A549 (cell line): ENCODE measurements at regions not wholly inside any gene's neighbourhood (a gene's known extent, or its start where the extent isn't known, plus 50 kb on each side); places are given as distances from the start of the nearest gene placed in this dataset.
A peak's percentile ranks its signal among the peaks of the same experiment; 100 is the strongest.

ENCODE experiments used
- ATAC-seq, 2 experiments: fragments of 200-7000 bp in 1 of 2; fragments of >200 bp in 1 of 2; cut with Nextera tagmentation in 1 of 2; cut with Tn5 transposase in 1 of 2; 3 replicates each; pipeline versions ENCODE4 v1.8.0 to v1.9.1; 2018 to 2020; ENCODE audit warnings: mild to moderate bottlenecking in 1 of 2, moderate library complexity in 1 of 2
- CTCF ChIA-PET: fragments of 300-600 bp; sonication (Branson Sonifier 250); formaldehyde crosslinking; extraction: SDS; loops from one replicate; lab custom pipeline; 2021; ENCODE audit warnings: antibody characterized with exemption, inconsistent platforms; lab: Yijun Ruan, JAX
- POLR2A ChIA-PET: fragments of 350-600 bp; formaldehyde crosslinking; extraction: SDS; loops from one replicate; lab custom pipeline; 2021; ENCODE audit warnings: antibody characterized with exemption, inconsistent platforms; lab: Yijun Ruan, JAX
- DNase-seq, 2 experiments: peaks; one replicate each; pipeline versions ENCODE4 v3.0.0 to v3.0.0-alpha.2; 2011 to 2016; ENCODE audit warnings: low read depth in 1 of 2, low spot score in 1 of 2
- FAIRE-seq: peaks from 2 replicates; lab custom pipeline; 2011; peaks lifted over from hg19 to GRCh38; lab: Jason Lieb, UNC
- H3K27ac ChIP-seq, 2 experiments: fragments of >200 bp; sonication (Bioruptor Twin); formaldehyde crosslinking; 3 replicates each; pipeline ENCODE4 v1.5.1; 2016 to 2017
- H3K4me1 ChIP-seq: fragments of >200 bp; sonication (Bioruptor Twin); formaldehyde crosslinking; 3 replicates; pipeline ENCODE4 v1.6.1; 2016
- H3K4me2 ChIP-seq: fragments of >200 bp; sonication (Bioruptor Twin); formaldehyde crosslinking; 3 replicates; pipeline ENCODE4 v1.6.1; 2016
- H3K4me3 ChIP-seq: fragments of >200 bp; sonication (Bioruptor Twin); formaldehyde crosslinking; 3 replicates; pipeline ENCODE4 v1.5.1; 2016
- H3K9me3 ChIP-seq: fragments of >200 bp; sonication (Bioruptor Twin); formaldehyde crosslinking; 3 replicates; pipeline ENCODE4 v1.6.1; 2016
- ATOH8 ChIP-seq: fragments of 250-450 bp; sonication (Bioruptor Pico); IDR thresholded peaks from 2 replicates; pipeline ENCODE4 v1.5.0; 2020; ENCODE audit warnings: low read depth, mild to moderate bottlenecking, moderate library complexity
- CEBPB ChIP-seq, 2 experiments: fragments of >200 bp in 1 of 2; sonication (Bioruptor Twin) in 1 of 2; formaldehyde crosslinking in 1 of 2; IDR thresholded peaks; 2 replicates each; pipeline ENCODE4 v1.6.1; 2012 to 2016
- EHF ChIP-seq: fragments of 250-450 bp; sonication (Bioruptor Pico); IDR thresholded peaks from 2 replicates; pipeline ENCODE4 v1.5.0; 2020; ENCODE audit warnings: mild to moderate bottlenecking
- EP300 ChIP-seq, 2 experiments: fragments of >200 bp; sonication (Bioruptor Twin); formaldehyde crosslinking; IDR thresholded peaks; 2 replicates in 1 of 2; 3 replicates in 1 of 2; pipeline ENCODE4 v1.6.1; 2016 to 2017
- FOSB ChIP-seq: fragments of 250-450 bp; sonication (Bioruptor Pico); IDR thresholded peaks from 2 replicates; pipeline ENCODE4 v1.5.0; 2020; ENCODE audit warnings: mild to moderate bottlenecking, moderate library complexity
- FOSL2 ChIP-seq, 2 experiments: fragments of 450-650 bp in 1 of 2; fragments of >200 bp in 1 of 2; sonication (Bioruptor Twin) in 1 of 2; formaldehyde crosslinking; IDR thresholded peaks; 2 replicates each; pipeline versions ENCODE4 v1.5.0 to v1.6.1; 2016 to 2020; ENCODE audit warnings: mild to moderate bottlenecking in 1 of 2, moderate library complexity in 1 of 2
- GATA3 ChIP-seq: IDR thresholded peaks from 2 replicates; pipeline ENCODE4 v1.6.1; 2012; ENCODE audit warnings: borderline replicate concordance
- HOXA7 ChIP-seq: fragments of 250-450 bp; sonication (Bioruptor Pico); IDR thresholded peaks from 2 replicates; pipeline ENCODE4 v1.5.0; 2020; ENCODE audit warnings: mild to moderate bottlenecking, moderate library complexity
- HOXB13 ChIP-seq: fragments of 250-450 bp; sonication (Bioruptor Pico); IDR thresholded peaks from 2 replicates; pipeline ENCODE4 v1.5.0; 2020; ENCODE audit warnings: low read depth, mild to moderate bottlenecking, moderate library complexity
- HOXB5 ChIP-seq: fragments of 250-450 bp; sonication (Bioruptor Pico); IDR thresholded peaks from 2 replicates; pipeline ENCODE4 v1.5.0; 2020; ENCODE audit warnings: mild to moderate bottlenecking, moderate library complexity
- JUNB ChIP-seq: fragments of >200 bp; sonication (Bioruptor Twin); formaldehyde crosslinking; IDR thresholded peaks from 2 replicates; pipeline ENCODE4 v1.6.1; 2016
- MAFK ChIP-seq: fragments of 450-650 bp; IDR thresholded peaks from 2 replicates; pipeline ENCODE4 v1.6.1; 2014; ENCODE audit not compliant: partially characterized antibody
- MAZ ChIP-seq: fragments of 150-350 bp; IDR thresholded peaks from 2 replicates; pipeline ENCODE4 v1.6.1; 2014; ENCODE audit warnings: antibody characterized with exemption, low read depth, low read length, borderline replicate concordance
- NPAS2 ChIP-seq: fragments of 250-450 bp; sonication (Bioruptor Pico); IDR thresholded peaks from 2 replicates; pipeline ENCODE4 v1.8.0; 2022; ENCODE audit warnings: mild to moderate bottlenecking, moderate library complexity, borderline replicate concordance
- RAD21 ChIP-seq, 2 experiments: fragments of >200 bp in 1 of 2; sonication (Bioruptor Twin) in 1 of 2; formaldehyde crosslinking in 1 of 2; IDR thresholded peaks in 1 of 2; conservative IDR thresholded peaks in 1 of 2; 2 replicates in 1 of 2; 3 replicates in 1 of 2; pipeline ENCODE4 v1.6.1; 2012 to 2018; ENCODE audit warnings: inconsistent platforms in 1 of 2
- RARB ChIP-seq: fragments of 250-450 bp; sonication (Bioruptor Pico); IDR thresholded peaks from 2 replicates; pipeline ENCODE4 v1.8.0; 2021; ENCODE audit warnings: mild to moderate bottlenecking, moderate library complexity
- TFCP2L1 ChIP-seq: fragments of 250-450 bp; sonication (Bioruptor Pico); IDR thresholded peaks from 2 replicates; pipeline ENCODE4 v1.5.0; 2021; ENCODE audit warnings: mild to moderate bottlenecking
- WGBS: methylation state at CpG from one replicate; pipeline ENCODE4 v1.1.6; 2017; ENCODE audit errors: missing lambda C conversion rate; 5-methylcytosine and 5-hydroxymethylcytosine counted together
- TF ChIP-seq, protein P1 (sequence below): IDR thresholded peaks from 2 replicates; pipeline ENCODE4 v1.6.1; 2012
- TF ChIP-seq, protein P2 (sequence below): fragments of >200 bp; sonication (Bioruptor Twin); formaldehyde crosslinking; IDR thresholded peaks from 2 replicates; pipeline ENCODE4 v1.6.1; 2016

DNA sequence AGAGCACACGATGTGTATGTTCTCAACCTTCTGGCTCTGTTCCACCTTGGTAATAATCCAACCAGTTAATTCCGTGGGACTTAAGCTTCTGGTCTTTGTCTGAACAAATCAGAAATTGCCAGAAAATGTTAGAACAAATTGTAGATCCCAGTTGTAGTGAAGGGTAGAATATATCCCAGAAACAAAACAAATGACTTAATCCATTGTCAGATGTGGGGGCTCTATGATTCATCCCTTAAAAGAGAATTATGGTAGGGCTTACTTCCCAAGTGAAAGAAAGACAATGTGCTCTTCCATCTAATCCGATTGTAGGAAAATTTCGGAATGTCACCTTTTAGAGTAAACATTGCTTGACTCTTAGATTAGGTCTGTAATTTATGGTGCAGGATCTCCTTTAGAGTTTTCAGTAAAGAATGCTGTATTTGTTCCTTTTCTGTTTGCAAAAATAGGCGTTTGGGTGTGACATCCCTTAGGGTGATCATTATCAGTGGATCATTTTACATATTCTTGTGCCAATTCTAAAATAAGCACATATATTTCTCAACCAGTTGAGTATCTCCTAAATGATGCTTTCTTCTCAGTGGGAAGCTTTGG is 234.5 kb upstream of the ZNF217 start:
- TF ChIP-seq CEBPB (IDR thresholded peaks at IDR 0.05) (peak; percentile 12 to 73; a peak in 1 of 4 replicates), HOXB5 (CRISPR knock-in tag) (no peak; the same call in 1 of the 2 replicates), GATA3 (peak; percentile 88), EP300 (IDR thresholded peaks at IDR 0.05) (peak in 1 of 2 experiments; percentile 37; a peak in 1 of 5 replicates), FOSB (no peak), NPAS2 (no peak), JUNB (peak; percentile 61), ATOH8 (CRISPR knock-in tag) (peak; percentile 42; the same call in 1 of the 2 replicates), FOSL2 (IDR thresholded peaks at IDR 0.05) (no peak), FOSL2 (CRISPR knock-in tag; IDR thresholded peaks at IDR 0.05) (peak; percentile 71), MAZ (no peak), RAD21 (conservative IDR thresholded peaks at IDR 0.05 in 1 of 2, IDR thresholded peaks at IDR 0.05 in 1 of 2) (0 out of 5 replicates have a peak, but pooled peaks of 1 of the 2 experiments have one; percentile 1)
- TF ChIP-seq, protein P1, sequence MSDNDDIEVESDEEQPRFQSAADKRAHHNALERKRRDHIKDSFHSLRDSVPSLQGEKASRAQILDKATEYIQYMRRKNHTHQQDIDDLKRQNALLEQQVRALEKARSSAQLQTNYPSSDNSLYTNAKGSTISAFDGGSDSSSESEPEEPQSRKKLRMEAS = peak; percentile 5
- Histone ChIP-seq H3K9me3 (no peaks in the 10 kb centered on the region), H3K27ac (peak overlapping the region; percentile 93 to 97), H3K4me1 (peaks cover 61% of the 10 kb centered on the region), H3K4me2 (peak overlapping the region; percentile 89), H3K4me3 (peak overlapping the region; percentile 28; the same call in 2 of the 3 replicates)
- FAIRE-seq = no peak
- POLR2A ChIA-PET = interaction anchor here (0.7 to 3.0 kb wide), 13 partner anchors 22 to 245 kb away, joined by 3 to 27 read pairs (median 8); partner anchors contain the start of gene ZNF217
- ATAC-seq = peak; percentile 46 to 49; a peak in 4 of 6 replicates
- CTCF ChIA-PET = interaction anchor here (0.7 to 2.0 kb wide), 13 partner anchors 15 to 167 kb away, joined by 3 to 10 read pairs (median 4); no protein-coding TSS in a partner anchor
- WGBS = 2% methylated on average over 5 of the region's 5 CpGs
- peak in 1 of 2 experiments; percentile 84 for DNase-seq

DNA sequence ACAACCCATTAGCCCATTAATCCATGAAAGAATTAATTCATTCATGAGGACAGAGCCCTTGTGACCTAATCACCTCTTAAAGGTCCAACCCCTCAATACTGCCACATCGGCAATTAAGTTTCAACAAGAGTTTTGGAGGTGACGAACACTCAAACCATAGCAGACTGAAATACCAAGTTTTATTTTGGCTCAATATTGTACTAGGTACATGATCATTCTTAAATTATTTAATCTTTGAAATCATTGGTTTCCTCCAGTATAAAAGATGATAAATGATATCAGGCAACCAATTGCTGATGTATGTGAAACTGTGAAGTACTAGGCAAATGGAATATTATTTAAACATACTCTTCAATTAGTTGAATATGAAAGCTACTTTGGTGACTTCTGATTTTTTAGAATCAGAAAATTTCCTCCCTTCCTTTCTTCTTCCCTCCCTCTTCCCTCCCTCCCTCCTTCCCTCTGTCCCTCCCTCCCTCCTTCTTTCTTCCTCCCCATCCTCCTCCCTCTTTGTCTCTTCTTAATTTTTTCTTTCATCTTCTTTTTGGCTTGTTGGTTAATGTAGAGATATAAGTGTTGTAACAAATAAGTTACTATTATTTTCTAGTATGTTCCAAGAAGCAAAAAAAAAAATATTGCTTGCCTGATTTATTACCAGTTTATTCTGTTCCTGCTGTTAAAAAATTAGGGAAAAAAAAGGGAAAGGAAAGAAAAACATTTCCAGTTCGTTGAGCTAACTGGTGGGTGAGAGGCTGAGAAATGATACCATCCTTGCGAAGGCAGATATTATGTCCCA is 233.9 kb upstream of the ZNF217 start:
- FAIRE-seq = no peak
- ChIA-PET CTCF (interaction anchor here (0.7 to 2.0 kb wide), 12 partner anchors 16 to 183 kb away, joined by 3 to 10 read pairs (median 3); no protein-coding TSS in a partner anchor), POLR2A (interaction anchor here (1.2 to 3.0 kb wide), 11 partner anchors 21 to 245 kb away, joined by 4 to 27 read pairs (median 8); partner anchors contain the start of gene ZNF217)
- H3K27ac ChIP-seq = peak overlapping the region; percentile 93 to 97
- 41% methylated on average over 4 of the region's 4 CpGs for WGBS
- TF ChIP-seq MAFK (peak; percentile 97), RARB (CRISPR knock-in tag) (0 out of 2 replicates have a peak, but pooled peaks have one; percentile 45), FOSB (0 out of 2 replicates have a peak, but pooled peaks have one; percentile 36), TFCP2L1 (CRISPR knock-in tag) (no peak), JUNB (0 out of 2 replicates have a peak, but pooled peaks have one; percentile 1), EHF (CRISPR knock-in tag) (no peak), HOXA7 (peak; percentile 18; the same call in 1 of the 2 replicates), HOXB13 (CRISPR knock-in tag) (peak; percentile 41; the same call in 1 of the 2 replicates)
- TF ChIP-seq, protein P2, sequence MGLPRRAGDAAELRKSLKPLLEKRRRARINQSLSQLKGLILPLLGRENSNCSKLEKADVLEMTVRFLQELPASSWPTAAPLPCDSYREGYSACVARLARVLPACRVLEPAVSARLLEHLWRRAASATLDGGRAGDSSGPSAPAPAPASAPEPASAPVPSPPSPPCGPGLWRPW = no peak
- TF ChIP-seq, all 56 proteins: peak for 6
- Histone ChIP-seq H3K4me1 (peaks cover 61% of the 10 kb centered on the region), H3K4me2 (peak overlapping the region; percentile 89), H3K4me3 (no peak overlapping the region), H3K9me3 (no peaks in the 10 kb centered on the region)
- no peak; a peak in 1 of 6 replicates for ATAC-seq
- no peak for DNase-seq
